Tibial nerve (tissue), 4 donors: ENCODE measurements at regions not wholly inside any gene's neighbourhood (a gene's known extent, or its start where the extent isn't known, plus 50 kb on each side); places are given as distances from the start of the nearest gene placed in this dataset.
"Not testable (repeated sequence)": the region's sequence is repeated elsewhere in the genome, so short reads cannot be mapped to it uniquely, and the experiment has no call there.

Source experiments
- DNase-seq, 2 donors: peaks; one replicate each; pipeline ENCODE4 v3.0.0-alpha.2; 2019; ENCODE audit warnings: low spot score in 2 of 2
- H3K27ac ChIP-seq, 4 donors: fragments of 200-600 bp; sonication (generic) in 3 of 4; one replicate each; pipeline ENCODE4 v1.5.1; 2017 to 2019; ENCODE audit warnings: mild to moderate bottlenecking in 1 of 4
- H3K27me3 ChIP-seq, 2 donors: fragments of 200-600 bp; sonication (generic) in 1 of 2; one replicate each; pipeline versions ENCODE4 v1.5.1 to v1.6.0; 2017 to 2019
- H3K36me3 ChIP-seq, 3 donors: fragments of 200-600 bp; sonication (generic); one replicate each; pipeline ENCODE4 v1.5.1; 2018 to 2019
- H3K4me1 ChIP-seq, 4 donors: fragments of 200-600 bp; sonication (generic) in 3 of 4; one replicate each; pipeline ENCODE4 v1.5.1; 2017 to 2019
- H3K4me3 ChIP-seq, 4 donors: fragments of 200-600 bp; sonication (generic) in 3 of 4; one replicate each; pipeline ENCODE4 v1.5.1; 2017 to 2019; ENCODE audit warnings: mild to moderate bottlenecking in 1 of 4, moderate library complexity in 1 of 4
- H3K9me3 ChIP-seq, 4 donors: fragments of 200-600 bp; sonication (generic) in 3 of 4; one replicate each; pipeline ENCODE4 v1.5.1; 2017 to 2019
- CTCF ChIP-seq, 5 experiments: fragments of 200-600 bp in 3 of 5; fragments of 450-650 bp in 2 of 5; sonication (generic) in 3 of 5; IDR thresholded peaks; one replicate each; pipeline ENCODE4 v1.5.1; 2016 to 2019; ENCODE audit warnings: antibody characterized with exemption in 5 of 5, mild to moderate bottlenecking in 3 of 5, moderate library complexity in 2 of 5
- EP300 ChIP-seq, 2 donors: sonication (generic); formaldehyde crosslinking; IDR thresholded peaks; one replicate each; pipeline ENCODE4 v1.6.1; 2017; ENCODE audit warnings: antibody characterized with exemption in 2 of 2, mild to moderate bottlenecking in 1 of 2
- POLR2A ChIP-seq, 2 donors: fragments of 450-650 bp; IDR thresholded peaks; one replicate each; pipeline ENCODE4 v1.6.1; 2017; ENCODE audit warnings: antibody characterized with exemption in 2 of 2, mild to moderate bottlenecking in 2 of 2, moderate library complexity in 2 of 2
- WGBS, 2 donors: methylation state at CpG; one replicate each; pipeline ENCODE4 v1.1.5; 2018; 5-methylcytosine and 5-hydroxymethylcytosine counted together

- not testable (repeated sequence) for H3K27me3 ChIP-seq, H3K4me1 ChIP-seq, H3K27ac ChIP-seq, H3K36me3 ChIP-seq, H3K4me3 ChIP-seq, H3K9me3 ChIP-seq, DNase-seq
- WGBS, 2 donors: 84 to 87% methylated on average over 3 of the region's 3 CpGs
These were observed 421.5 kb downstream of the PCDH19 start for GRCh38 chrX:99988532-99988931.

GRCh38 chrX:99973572-99974226 is 436.4 kb downstream of the PCDH19 start:
- Histone ChIP-seq H3K4me1 (no peaks in the 10 kb centered on the region), H3K4me3 (no peak overlapping the region), H3K36me3 (no peaks in the 10 kb centered on the region), H3K27ac (no peak overlapping the region), H3K27me3 (no peaks in the 10 kb centered on the region), H3K9me3 (no peaks in the 10 kb centered on the region)
- DNase-seq: no peak
- TF ChIP-seq POLR2A (IDR thresholded peaks at IDR 0.05): no peak
- no peak for TF ChIP-seq EP300 (IDR thresholded peaks at IDR 0.05)
- no peak for TF ChIP-seq CTCF (IDR thresholded peaks at IDR 0.05)
- 59 to 66% methylated on average over 3 of the region's 3 CpGs for WGBS, 2 donors

GRCh38 chrX:99939883-99940232 is 470.2 kb downstream of the PCDH19 start:
- Histone ChIP-seq H3K27ac (no peak overlapping the region), H3K4me1 (no peaks in the 10 kb centered on the region), H3K9me3 (no peaks in the 10 kb centered on the region), H3K27me3 (no peaks in the 10 kb centered on the region), H3K4me3 (no peak overlapping the region), H3K36me3 (no peaks in the 10 kb centered on the region)
- 37 to 73% methylated on average over 15 of the region's 15 CpGs for WGBS, 2 donors
- no peak for DNase-seq
- TF ChIP-seq EP300 (IDR thresholded peaks at IDR 0.05) (no peak), CTCF (IDR thresholded peaks at IDR 0.05) (no peak), POLR2A (IDR thresholded peaks at IDR 0.05) (no peak)

GRCh38 chrX:99939206-99939882 is 470.7 kb downstream of the PCDH19 start:
- not testable (repeated sequence) for H3K4me1 ChIP-seq, DNase-seq, H3K27ac ChIP-seq, H3K27me3 ChIP-seq, H3K9me3 ChIP-seq, H3K36me3 ChIP-seq, H3K4me3 ChIP-seq
- WGBS, 2 donors: 58 to 75% methylated on average over 12 to 29 of the region's 29 CpGs

GRCh38 chrX:99938464-99938863 is 471.6 kb downstream of the PCDH19 start:
- 80 to 88% methylated on average over 1 to 10 of the region's 10 CpGs for WGBS, 2 donors
- no peak for DNase-seq
- H3K36me3 ChIP-seq: no peaks in the 10 kb centered on the region
- H3K27me3 ChIP-seq: no peaks in the 10 kb centered on the region
- no peak overlapping the region for H3K4me3 ChIP-seq
- no peak for TF ChIP-seq POLR2A (IDR thresholded peaks at IDR 0.05)
- H3K27ac ChIP-seq: no peak overlapping the region
- H3K9me3 ChIP-seq: no peaks in the 10 kb centered on the region
- H3K4me1 ChIP-seq: no peaks in the 10 kb centered on the region

GRCh38 chrX:99933865-99934264 is 476.2 kb downstream of the PCDH19 start:
- Histone ChIP-seq H3K27me3 (no peaks in the 10 kb centered on the region), H3K27ac (no peak overlapping the region), H3K4me3 (no peak overlapping the region), H3K36me3 (no peaks in the 10 kb centered on the region), H3K9me3 (no peaks in the 10 kb centered on the region), H3K4me1 (no peaks in the 10 kb centered on the region)
- DNase-seq: no peak
- WGBS, 2 donors: 74 to 78% methylated on average over 1 of the region's 1 CpG
- no peak for TF ChIP-seq EP300 (IDR thresholded peaks at IDR 0.05)
- TF ChIP-seq CTCF (IDR thresholded peaks at IDR 0.05): no peak
- TF ChIP-seq POLR2A (IDR thresholded peaks at IDR 0.05): no peak
